ENCODE measurements at regions not wholly inside any gene's neighbourhood (a gene's known extent, or its start where the extent isn't known, plus 50 kb on each side); places are given as distances from the start of the nearest gene placed in this dataset.

DNA sequence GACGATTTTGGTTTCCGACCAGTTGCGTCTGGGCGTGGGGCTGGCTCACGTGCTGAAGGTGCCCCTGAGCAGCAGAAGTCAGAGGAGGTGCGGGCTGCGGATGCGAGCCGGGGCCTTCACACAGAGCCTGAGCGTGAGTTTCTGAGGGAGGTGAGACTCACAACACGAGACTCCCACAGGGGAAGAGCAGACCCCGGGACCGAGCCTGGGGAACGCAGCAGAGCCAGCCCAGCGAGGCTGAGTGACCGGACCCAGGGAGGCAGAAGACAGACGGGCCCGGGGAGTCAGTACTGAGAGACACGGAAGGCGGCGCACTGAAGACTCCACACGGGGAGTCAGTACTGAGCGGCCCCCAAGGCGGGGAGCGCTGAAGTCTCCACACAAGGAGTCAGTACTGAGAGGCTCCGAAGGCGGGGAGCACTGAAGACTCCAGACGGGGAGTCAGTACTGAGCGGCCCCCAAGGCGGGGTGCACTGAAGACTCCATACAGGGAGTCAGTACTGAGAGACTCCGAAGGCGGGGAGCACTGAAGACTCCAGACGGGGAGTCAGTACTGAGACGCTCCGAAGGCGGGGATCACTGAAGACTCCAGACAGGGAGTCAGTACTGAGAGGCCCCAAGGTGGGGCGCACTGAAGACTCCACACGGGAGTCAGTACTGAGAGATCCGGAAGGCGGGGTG, 77.8 kb downstream of the DLL1 start:
- no peak for DNase-seq

DNA sequence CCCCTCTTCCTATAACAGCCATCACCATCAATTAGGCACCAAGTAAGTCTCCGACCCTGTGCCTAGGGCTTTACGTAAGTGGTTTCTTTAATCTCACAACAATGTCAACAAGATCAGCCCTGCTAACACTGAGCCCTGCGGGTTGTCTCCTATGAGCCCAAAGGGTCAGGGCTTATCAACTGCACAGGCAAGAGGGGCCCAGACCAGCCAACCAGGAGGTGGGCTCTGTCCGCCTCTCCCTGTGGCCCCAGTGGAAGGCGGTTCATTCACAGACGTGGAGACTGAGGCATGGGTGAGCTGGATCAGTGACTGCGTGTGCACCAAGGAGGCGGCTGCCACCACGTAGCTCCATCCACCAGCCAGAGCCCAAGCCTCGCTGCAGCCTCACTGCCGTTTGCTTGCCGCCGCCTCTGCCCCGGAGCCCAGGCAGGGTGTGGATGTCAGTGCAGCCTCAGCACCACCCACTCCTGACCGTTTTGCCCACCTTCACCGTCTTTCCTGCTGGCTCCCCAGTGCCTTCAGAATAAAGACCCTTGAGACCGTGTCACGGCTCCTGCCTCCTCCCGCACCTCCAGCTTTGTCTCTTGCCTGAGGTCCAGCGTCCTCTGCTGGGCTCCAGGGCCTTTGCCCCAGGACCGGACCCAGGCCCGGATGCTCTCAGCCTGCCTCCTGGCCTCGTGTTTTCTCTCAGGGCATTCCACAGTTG, 78.7 kb downstream of the DLL1 start:
- DNase-seq, result no peak

DNA sequence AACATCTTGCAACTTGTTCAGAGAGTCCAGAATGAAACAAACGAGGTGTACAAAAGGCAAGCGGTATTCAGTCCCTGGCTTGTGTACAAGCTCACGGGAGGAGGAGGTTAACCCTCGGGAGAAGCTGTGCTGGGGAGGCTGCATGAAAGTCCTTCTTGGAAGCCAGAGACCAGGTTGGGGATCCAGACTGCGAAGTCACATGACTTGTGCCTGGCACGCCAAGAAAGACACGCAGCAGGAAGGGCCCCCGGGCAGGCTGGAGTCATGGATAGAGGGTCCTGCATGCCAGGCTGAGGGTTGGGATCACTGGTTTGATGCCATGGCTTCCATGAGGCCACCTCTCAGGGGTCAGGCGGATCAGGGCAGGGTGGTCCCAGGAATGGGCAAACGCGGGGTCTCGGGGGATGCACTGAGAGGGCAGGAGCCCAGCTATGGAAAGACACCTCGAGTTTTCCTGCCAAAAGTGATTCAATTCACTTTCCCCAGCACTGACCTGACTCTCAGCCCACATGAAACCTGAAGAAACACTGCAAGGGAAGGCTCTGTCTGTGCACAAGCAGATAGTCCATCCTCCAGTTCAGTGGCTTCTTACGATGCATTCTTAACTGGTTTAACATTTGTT, 79.4 kb downstream of the DLL1 start:
- no peak for DNase-seq

DNA sequence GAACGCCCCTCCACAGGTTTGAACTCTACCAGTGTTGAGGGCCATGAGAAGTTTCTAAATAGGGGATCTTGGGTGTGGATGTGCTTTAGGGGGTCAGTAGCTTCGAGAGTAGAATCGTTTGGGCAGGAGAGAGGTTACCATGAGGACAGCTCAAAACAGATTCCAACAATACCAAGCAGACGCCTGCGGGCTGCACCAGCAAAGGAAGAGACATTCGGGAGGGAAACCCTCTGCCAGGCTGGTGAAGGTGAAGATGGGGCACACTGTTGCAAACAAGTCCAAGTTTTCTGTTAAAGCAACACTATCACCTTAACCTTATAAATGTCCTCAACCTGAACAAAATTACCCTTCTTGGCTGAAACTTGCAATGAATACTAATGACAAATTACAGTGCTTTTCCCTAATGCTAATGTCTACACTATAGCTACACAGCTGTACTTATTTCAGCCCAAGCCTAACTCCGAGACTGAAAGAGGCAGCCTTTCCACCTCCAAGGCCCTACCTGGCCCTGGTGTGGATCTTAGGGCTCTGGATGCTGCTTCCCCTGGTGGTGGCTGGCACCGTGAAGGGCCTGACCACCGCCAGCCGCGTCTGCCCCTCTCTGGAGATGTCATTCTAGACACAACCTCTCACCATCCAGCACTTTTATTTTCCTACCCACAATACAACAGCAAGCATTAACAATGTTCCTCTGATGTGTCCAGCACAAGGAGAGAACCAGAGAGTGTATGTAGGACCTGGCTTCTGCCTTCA, 80.1 kb downstream of the DLL1 start:
- DNase-seq, result no peak

DNA sequence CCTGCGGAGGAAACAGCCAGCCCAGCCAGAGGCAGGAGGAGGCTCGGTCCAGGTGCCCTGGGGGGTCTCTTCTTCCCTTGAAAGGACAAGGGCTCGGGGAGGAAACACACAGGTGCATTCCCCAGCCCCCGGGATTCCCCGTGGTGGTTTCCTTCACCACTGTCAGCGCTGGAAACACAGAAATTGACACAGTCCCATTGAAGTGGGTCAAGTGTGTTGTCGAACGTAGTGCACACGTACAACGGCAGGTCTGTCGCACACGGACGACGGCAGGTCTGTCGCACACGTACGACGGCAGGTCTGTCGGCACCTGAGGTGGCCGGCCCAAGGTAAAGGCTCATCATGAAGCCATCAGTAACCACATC, 80.9 kb downstream of the DLL1 start:
- no peak for DNase-seq

DNA sequence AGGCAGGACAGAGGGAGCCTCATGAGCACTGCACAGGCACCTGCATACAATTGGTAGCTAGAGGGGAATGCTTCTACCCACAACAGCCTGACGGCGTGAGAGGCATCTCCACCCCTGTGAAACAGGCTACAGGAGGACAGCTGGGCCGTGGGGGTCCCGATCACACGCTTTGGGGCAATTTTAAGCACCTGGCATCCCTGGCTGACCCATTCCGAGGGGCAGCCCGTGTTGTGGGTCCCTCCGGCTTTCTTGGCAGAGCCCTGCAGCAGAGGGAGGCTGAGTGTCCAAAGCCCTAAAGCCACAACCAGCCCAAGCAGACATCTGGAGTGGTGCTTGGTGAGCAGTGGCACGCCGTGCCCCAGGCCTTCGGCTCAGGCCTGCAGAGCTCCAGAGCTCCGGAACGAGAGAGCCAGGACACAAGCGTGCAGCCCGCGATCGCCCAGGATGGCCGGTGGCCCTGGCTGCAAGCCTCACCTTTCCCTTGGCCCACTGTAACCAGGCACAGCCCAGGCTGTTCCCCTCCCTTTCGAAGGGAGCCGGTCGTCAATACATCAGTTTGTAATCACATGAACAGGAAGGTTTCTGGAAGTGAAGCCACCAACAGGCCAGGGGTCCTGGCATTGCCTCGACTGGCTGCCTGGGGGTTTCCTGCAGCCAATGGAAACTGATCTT, 81.4 kb downstream of the DLL1 start:
- DNase-seq, result no peak

DNA sequence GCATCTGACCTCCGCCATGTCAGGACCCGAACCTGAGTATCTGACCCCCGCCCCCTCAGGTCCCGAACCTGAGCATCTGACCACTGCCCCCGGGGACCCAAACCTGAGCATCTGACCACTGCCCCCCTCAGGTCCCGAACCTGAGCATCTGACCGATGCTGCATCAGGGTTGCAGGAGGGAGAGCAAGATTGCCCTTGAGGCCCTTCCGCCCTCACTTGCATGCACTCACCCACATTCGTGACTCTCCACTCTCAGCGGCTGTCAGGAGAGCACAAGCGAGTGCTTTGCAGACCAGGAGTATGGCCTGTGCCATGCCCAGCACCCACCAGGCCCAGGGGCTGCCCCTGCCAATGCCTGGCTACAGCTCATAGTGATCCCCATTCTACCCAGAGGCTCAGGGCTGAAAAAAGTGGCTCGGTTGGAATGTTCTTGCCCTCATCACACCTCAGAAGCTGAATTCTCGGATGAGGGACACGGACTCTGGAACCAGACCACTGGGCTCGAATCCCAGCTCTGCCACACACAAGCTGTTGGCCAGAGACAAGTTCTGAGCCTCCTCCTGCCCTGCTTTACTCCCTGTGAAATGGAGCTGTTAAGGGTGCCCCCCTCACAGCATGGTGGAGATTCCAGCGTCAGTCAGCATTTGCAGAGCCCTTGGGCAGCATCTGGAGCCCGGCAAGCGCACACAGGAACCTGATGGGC, 82.1 kb downstream of the DLL1 start:
- DNase-seq, result no peak

DNA sequence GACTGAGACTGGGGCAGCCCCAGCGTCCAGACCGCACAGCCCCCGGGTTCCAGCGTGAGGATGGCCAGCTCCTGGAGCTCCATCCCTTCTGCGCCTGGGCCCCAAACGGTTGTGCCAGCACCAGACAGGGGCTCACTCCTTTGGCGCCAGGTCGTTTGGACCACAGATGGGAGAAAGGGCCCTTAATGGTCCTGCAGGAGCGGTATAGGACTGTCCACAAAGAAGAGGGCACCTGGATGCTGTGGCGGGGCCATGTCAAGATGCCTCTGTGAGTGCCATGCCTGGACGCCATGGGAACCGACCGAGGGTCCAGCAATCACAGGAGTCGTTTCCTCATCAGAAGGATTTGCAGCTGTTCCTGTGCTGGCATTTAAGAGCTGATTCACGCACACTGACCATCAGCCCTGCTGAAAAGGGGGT, 82.7 kb downstream of the DLL1 start:
- DNase-seq, result no peak

DNA sequence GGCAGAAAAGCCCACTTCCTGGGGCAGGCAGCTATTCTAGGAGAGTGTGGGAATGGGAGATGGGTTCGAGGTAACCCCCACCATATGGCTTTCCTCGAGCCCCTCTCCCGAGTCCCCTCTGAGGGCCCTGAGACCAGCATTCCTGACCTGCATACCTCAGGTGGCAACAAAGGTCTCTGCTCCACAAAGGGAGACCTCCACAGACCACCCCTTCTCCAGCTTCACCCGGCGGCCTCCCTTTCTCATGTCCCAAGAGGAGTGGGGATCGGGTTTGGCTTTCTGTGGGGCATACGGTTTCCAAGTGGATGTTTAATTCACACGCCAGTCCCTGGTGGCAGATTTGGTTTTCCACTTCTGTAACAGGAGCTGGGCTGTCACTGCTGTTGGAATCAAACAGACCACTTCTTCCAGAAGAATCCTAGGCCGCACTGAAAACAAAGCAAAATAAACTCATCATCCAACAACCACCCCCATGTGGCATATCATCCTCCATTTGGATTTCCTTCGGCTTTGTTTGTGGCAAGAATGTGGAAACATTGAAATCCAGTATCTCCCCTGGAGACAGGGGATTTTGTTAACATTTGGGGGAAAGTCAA, 83.2 kb downstream of the DLL1 start:
- DNase-seq, result no peak

DNA sequence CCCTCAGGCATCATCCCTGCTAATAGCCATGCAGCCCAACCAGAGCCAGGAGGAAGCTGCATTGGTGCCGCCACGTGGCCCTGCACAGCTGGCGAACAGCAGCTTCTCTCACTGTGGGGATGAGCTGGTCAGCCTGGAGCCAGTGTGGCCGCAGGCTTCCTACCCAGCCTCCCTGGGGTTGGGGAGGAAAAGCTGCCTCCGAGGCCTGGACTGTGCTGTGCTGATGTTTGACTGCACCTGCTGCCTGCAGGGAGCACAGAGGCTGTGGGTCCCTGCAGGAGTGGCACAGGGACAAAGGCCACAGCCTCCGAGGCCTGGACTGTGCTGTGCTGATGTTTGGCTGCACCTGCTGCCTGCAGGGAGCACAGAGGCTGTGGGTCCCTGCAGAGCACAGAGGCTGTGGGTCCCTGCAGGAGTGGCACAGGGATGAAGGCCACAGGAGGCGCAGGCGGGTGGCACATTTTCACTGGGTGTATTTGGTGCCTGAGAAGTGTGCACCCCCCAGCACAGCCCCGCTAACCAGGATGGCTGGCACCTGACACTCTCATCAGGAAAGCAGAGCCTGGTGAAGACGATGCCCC, 83.9 kb downstream of the DLL1 start:
- no peak for DNase-seq

DNA sequence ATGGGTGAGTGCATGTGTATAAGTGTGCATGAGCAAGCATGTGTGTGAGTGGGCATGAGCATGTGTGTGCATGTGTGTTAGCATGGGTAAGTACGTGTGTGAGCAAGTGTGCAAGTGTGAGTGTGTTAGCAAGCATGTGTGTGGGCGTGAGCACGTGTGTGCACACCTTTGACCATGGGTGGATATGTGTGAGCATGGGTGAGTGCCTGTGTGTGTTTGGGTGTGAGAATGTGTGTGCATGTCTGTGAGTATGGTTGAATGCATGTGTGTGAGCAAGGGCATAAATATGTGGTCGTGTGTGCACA, 84.6 kb downstream of the DLL1 start:
- no peak for DNase-seq

DNA sequence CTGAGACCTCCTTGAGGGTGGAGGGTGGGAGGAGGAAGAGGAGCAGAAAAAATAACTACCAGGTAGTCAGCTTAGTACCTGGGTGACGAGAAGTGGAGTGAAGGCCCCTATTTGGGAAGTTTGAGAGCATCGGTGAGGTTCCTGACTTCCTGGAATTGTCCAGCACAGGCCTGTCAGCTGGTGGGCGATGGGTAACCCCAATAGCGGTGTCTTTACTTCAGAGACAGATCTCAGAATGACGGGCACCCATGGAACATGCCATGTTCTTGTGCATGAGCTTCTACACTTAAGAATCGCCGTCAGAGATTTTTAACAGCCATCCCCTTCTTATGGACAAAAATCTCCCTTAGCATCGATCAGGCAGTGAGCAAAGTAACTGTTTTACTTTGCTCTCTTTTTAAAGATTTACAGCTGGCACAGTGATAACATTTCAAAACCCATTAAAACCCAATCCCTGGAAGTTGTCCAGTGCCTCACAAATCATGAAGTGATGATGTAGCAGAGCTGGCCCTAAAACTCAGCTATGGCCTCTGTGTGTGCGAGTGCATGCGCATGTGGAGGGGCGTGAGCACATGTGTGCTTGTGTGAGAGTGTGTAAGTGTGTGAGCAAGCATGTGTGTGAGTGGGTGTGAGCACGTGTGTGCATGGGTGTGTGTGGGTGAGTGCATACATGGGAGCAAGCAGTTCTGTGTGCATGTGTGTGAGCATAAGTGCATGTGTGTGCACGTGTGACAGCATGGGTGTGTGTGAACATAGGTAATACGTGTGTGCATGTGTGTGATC, 85.2 kb downstream of the DLL1 start:
- DNase-seq, result no peak

DNA sequence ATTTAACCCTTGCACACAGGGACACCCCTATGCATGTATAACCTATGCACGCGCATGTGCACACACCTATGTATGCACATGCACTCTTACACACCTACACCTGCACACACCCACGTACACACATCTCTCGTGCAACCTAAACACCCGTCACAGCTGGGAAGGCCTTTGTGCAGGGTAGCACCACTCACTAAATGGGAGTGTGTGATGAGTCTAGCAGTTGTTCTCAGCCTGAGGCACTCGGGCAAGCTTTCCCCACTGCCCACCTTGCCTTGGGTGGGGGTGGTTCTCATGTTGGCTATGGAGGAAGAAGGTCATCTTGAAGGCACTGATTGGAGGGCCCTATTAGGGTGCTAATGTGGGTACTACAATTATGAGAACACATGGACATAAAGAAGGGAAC, 85.8 kb downstream of the DLL1 start:
- no peak for DNase-seq

DNA sequence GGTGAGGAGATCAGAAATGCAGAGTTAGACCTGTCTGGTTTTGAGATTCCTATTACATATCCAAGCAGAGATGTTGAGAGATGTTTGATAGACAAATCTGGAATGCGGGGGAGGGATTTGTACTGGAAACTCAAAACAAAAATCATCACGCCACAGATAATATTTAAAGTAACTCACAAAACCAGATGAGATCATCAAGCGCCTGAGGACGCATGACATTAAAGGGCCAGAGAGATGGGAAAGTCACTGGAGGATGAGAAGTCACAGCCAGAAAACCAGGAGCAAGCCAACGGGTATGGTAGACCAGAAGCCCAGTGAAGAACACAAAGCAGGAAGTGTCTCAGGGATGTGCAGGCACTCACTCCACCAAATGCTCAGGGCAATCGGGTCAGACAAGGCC, 87.7 kb downstream of the DLL1 start:
- no peak for DNase-seq

DNA sequence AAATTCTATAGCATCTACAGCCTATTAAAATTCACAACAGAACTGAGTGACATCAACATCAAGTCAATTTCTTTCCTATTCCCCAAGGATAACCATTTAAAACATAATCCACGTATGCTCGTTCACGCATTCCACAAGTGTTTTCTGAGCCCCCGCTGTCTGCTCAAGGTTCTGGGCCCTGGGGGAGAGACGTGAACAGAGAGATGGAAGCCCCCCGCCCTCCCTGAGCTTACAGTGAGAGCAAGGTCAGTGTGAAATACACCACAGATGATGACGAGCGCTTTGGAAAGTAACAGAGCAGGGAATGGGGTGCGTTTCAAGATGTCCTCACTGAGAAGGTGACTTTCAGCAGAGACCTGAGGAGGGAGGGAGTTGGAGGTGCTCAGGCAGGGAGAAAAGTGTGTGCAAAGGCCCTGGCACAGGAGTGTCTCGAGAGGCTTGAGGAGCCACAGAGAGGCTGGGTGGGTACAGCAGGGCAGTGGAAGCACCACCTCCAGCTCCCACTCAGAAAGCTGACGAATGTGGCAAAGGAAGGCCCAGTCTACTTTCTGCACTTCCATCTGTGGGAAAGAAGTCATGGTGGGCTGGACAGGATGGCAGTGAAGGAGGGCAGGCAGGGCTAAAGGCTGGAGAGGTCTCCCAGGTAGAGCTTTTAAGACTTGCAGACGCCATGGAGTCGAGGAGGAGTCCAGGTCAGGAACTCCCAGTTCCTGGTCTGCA, 88.3 kb downstream of the DLL1 start:
- no peak for DNase-seq

DNA sequence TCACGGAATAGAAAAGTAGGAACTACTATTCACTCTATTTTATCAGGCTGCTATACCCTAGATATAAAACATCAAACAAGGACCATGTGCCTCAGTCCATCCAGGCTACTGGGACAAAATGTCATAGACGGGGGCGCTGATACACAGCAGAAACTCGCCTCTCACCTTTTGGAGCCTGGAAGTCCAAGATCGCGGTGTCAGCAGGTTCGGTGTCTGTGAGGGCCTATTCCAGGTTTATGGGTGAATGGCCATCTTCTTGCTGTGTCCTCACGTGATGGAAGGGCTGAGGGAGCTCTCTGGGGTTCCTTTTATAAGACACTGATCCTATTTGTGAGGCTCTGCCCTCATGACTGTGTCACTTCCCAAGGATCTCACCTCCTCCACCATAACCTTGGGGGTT, 89.5 kb downstream of the DLL1 start:
- no peak for DNase-seq

DNA sequence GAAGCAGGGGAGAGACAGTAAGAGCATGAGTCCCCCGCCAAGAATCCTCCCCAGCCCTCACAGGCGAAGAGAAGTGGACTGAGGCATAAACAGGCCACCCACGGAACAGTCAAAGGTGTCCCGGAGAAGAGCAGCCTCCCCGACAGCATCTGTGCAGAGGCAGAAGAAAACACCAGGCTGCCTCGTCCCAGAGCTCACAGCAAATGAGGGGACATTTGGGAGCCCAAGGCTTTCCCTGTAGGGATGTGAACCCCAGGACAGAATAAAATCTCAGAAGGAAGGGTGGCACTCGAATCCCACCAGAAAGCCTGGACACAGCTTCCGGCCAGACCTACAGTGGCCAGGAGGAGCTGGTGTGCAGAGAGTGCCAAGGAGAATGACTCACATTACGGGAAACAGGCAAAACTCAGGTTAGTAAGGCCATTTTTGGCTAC, 90.4 kb downstream of the DLL1 start:
- no peak for DNase-seq

DNA sequence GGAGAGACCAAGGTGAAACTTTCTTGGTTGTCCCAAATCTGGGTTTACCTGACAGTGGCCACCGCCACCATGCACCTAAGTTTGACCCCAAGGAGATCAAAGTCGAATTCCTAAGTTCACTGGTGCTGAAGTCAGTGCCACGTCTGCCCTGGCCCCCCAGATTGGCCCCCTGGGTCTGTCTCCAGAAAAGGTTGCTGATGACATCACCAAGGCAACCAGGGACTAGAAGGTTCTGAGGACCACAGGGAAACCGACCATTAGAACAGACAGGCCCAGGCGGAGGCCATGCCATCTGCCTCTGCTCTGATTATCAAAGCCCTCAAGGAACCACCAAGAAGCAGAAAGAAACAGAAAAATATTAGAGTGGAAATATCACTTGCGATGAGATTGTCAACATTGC, 91.2 kb downstream of the DLL1 start:
- no peak for DNase-seq

DNA sequence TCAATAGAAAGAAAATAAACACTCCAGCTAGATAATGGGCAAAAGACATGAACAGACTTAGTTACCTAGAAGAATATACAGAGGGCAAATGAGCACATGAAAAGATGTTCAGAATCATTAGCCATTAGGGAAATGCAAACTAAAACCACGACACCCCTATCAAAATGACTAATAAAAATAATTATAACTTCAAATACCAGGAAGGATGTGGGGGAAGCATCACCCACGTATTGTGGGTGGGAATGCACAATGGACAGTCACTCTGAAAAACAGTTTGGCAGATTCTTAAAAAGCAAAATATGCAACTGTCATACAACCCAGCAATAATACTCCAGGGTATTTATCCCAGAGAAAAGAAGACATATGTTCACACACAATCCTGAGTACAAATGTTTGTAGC, 92.6 kb downstream of the DLL1 start:
- no peak for DNase-seq

DNA sequence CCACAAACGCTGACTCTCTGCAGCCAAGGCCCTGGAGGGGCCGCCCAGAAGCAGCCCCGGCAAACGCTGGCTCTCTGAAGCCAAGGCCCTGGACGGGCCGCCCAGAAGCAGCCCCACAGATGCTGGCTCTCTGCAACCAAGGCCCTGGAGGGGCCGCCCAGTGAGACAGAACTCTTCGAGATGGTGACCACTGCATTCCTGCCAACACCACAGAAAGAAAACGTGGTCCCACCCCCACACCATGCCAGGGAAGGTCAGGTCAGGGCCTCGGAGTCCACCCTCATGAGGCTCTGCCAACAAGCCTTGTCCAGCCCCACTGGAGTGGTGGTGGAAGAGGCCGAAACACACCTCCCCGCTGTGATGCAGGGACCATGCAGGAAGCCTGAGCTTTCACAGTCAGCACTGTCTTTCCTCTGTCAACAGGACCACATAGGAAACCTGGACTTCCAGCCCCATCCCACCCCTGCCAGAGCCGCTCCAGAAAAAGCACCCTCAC, 97.5 kb downstream of the DLL1 start:
- DNase-seq, result no peak

Measured in hematopoietic multipotent progenitor cell treated with erythropoietin and hydrocortisone succinate and interleukin-3 and kit ligand, for 8 days (in vitro differentiated cells).